22Rv1 (cell line): ENCODE measurements at regions not wholly inside any gene's neighbourhood (a gene's known extent, or its start where the extent isn't known, plus 50 kb on each side); places are given as distances from the start of the nearest gene placed in this dataset.

Experiments
- CTCF ChIP-seq: fragments of 450-650 bp; IDR thresholded peaks from 2 replicates; pipeline ENCODE4 v1.5.1; 2017; ENCODE audit warnings: mild to moderate bottlenecking
- ZFX ChIP-seq: fragments of 450-650 bp; IDR thresholded peaks from 2 replicates; pipeline ENCODE4 v1.6.1; 2017; ENCODE audit warnings: antibody characterized with exemption, borderline replicate concordance

- 0 out of 2 replicates have a peak, but pooled peaks have one; percentile 13 for TF ChIP-seq CTCF
- TF ChIP-seq ZFX = no peak
These were observed 331.0 kb upstream of the PCDH10 start for GRCh38 chr4:132818091-132818490.
